ENCODE measurements at regions not wholly inside any gene's neighbourhood (a gene's known extent, or its start where the extent isn't known, plus 50 kb on each side); places are given as distances from the start of the nearest gene placed in this dataset.

DNA sequence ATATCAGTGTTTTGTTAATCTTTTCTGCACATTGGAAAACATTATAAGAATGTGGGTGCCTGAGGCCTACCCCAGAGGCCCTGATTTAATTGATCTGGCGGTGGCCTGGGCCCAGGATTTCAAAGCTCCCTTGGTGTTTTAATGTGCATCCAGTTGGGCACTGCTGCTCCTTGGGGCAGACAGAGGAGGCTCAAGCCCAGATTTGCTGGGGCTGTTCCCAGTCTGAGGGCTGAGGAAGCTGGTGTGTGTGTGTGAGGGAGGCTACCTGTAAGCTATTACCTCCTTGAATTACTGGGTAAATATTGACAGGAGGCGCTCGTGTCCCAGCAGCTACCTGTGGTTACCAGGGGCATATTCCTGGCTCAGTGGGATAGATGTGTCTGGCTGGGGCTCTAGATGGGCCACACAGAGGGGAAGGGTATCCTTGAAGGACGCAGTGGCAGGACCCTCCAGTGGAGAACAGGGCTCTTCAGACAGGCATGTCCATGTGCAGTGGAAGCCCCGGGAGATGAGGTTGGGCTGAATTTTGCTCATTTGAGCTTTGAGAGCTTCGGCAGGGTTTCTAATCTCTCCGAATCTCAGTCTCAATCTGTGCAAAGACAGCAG is 975.4 kb upstream of the ZNF722 start:
- DNase-seq: no peak
- no peak overlapping the region for H3K4me3 ChIP-seq
- H3K27me3 ChIP-seq: no peaks in the 10 kb centered on the region
- H3K9me3 ChIP-seq: peaks cover 0 to 8% of the 10 kb centered on the region in 2 donors
- no peaks in the 10 kb centered on the region for H3K36me3 ChIP-seq
- TF ChIP-seq POLR2AphosphoS5 (IDR thresholded peaks at IDR 0.05) (no peak), POLR2A (IDR thresholded peaks at IDR 0.05) (no peak), EP300 (IDR thresholded peaks at IDR 0.05; ENCODE audit: low read depth) (no peak)
- TF ChIP-seq, protein P1, sequence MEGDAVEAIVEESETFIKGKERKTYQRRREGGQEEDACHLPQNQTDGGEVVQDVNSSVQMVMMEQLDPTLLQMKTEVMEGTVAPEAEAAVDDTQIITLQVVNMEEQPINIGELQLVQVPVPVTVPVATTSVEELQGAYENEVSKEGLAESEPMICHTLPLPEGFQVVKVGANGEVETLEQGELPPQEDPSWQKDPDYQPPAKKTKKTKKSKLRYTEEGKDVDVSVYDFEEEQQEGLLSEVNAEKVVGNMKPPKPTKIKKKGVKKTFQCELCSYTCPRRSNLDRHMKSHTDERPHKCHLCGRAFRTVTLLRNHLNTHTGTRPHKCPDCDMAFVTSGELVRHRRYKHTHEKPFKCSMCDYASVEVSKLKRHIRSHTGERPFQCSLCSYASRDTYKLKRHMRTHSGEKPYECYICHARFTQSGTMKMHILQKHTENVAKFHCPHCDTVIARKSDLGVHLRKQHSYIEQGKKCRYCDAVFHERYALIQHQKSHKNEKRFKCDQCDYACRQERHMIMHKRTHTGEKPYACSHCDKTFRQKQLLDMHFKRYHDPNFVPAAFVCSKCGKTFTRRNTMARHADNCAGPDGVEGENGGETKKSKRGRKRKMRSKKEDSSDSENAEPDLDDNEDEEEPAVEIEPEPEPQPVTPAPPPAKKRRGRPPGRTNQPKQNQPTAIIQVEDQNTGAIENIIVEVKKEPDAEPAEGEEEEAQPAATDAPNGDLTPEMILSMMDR (IDR thresholded peaks at IDR 0.05): no peak
- H3K27ac ChIP-seq: no peak overlapping the region
- intact Hi-C loops (cut with DNase I; ENCODE audit: low total_unique reads): no loop called here
- 79% methylated on average over 7 of the region's 7 CpGs; no CpG with 5 or more reads in 1 of the 2 donors for WGBS, 2 donors (ENCODE audit: low coverage in 1 of 2)
- in situ Hi-C loops (cut with MboI; ENCODE audit: low pct_ligation_motif_present in 1 of 4, low pct_unique_long_range_greater_than_20kb in 1 of 4, low sequenced_read_pairs in 3 of 4): no loop called here
- H3K4me1 ChIP-seq: no peaks in the 10 kb centered on the region

GRCh38 chr7:63024446-63024845 is 974.2 kb upstream of the ZNF722 start:
- whole genome bisulfite sequencing, 2 donors (ENCODE audit: low coverage in 1 of 2): 63 to 68% methylated on average over 2 to 5 of the region's 5 CpGs

DNA sequence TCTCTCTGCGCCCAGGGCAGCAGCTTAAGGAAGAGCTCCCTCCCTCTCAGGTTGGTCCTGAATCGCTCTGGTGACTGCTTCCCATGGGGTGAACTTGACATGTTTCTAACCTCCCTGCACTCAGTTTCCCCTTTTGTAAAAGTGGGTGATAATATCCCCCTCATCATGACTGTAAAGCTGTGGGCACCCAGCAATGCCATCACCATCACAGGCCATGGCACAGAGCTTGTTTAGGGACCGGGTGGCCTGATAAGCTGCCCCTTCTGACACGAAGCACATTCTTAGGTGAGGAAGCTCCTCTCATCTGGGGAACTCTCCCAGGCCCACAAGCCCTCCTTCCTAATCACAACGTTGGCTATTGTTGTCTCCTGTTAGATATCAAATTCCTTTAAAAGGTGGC is 972.8 kb upstream of the ZNF722 start:
- 62 to 80% methylated on average over 1 to 5 of the region's 5 CpGs for WGBS, 2 donors (ENCODE audit: low coverage in 1 of 2)
- Histone ChIP-seq H3K27ac (no peak overlapping the region), H3K36me3 (no peaks in the 10 kb centered on the region), H3K9me3 (no peaks in the 10 kb centered on the region), H3K4me3 (no peak overlapping the region), H3K4me1 (no peaks in the 10 kb centered on the region), H3K27me3 (no peaks in the 10 kb centered on the region)
- TF ChIP-seq EP300 (IDR thresholded peaks at IDR 0.05; ENCODE audit: low read depth) (no peak), POLR2AphosphoS5 (IDR thresholded peaks at IDR 0.05) (no peak), POLR2A (IDR thresholded peaks at IDR 0.05) (no peak)
- TF ChIP-seq, protein P1 (IDR thresholded peaks at IDR 0.05): no peak
- no peak for DNase-seq
- intact Hi-C loops (cut with DNase I; ENCODE audit: low total_unique reads) (no loop called here), in situ Hi-C loops (cut with MboI; ENCODE audit: low pct_ligation_motif_present in 1 of 4, low pct_unique_long_range_greater_than_20kb in 1 of 4, low sequenced_read_pairs in 3 of 4) (no loop called here)

More at GRCh38 chr7:63024446-63024845, 974.2 kb upstream of the ZNF722 start:
- Histone ChIP-seq H3K27me3 (no peaks in the 10 kb centered on the region), H3K27ac (no peak overlapping the region), H3K9me3 (peaks cover 0 to 4% of the 10 kb centered on the region in 2 donors), H3K4me3 (no peak overlapping the region), H3K4me1 (no peaks in the 10 kb centered on the region), H3K36me3 (no peaks in the 10 kb centered on the region)
- intact Hi-C loops (cut with DNase I; ENCODE audit: low total_unique reads) (no loop called here), in situ Hi-C loops (cut with MboI; ENCODE audit: low pct_ligation_motif_present in 1 of 4, low pct_unique_long_range_greater_than_20kb in 1 of 4, low sequenced_read_pairs in 3 of 4) (no loop called here)
- TF ChIP-seq EP300 (IDR thresholded peaks at IDR 0.05; ENCODE audit: low read depth): no peak
- no peak for TF ChIP-seq POLR2A (IDR thresholded peaks at IDR 0.05)
- TF ChIP-seq, protein P1 (IDR thresholded peaks at IDR 0.05): no peak
- TF ChIP-seq POLR2AphosphoS5 (IDR thresholded peaks at IDR 0.05): no peak
- no peak for DNase-seq

GRCh38 chr7:63027075-63027474 is 971.6 kb upstream of the ZNF722 start:
- TF ChIP-seq POLR2A (IDR thresholded peaks at IDR 0.05): no peak
- TF ChIP-seq, protein P1 (IDR thresholded peaks at IDR 0.05): no peak
- TF ChIP-seq EP300 (IDR thresholded peaks at IDR 0.05; ENCODE audit: low read depth): no peak
- no peak for TF ChIP-seq POLR2AphosphoS5 (IDR thresholded peaks at IDR 0.05)
- intact Hi-C loops (cut with DNase I; ENCODE audit: low total_unique reads) (no loop called here), in situ Hi-C loops (cut with MboI; ENCODE audit: low pct_ligation_motif_present in 1 of 4, low pct_unique_long_range_greater_than_20kb in 1 of 4, low sequenced_read_pairs in 3 of 4) (no loop called here)
- Histone ChIP-seq H3K4me1 (no peaks in the 10 kb centered on the region), H3K9me3 (no peaks in the 10 kb centered on the region), H3K27me3 (no peaks in the 10 kb centered on the region), H3K36me3 (no peaks in the 10 kb centered on the region), H3K4me3 (no peak overlapping the region), H3K27ac (no peak overlapping the region)
- DNase-seq: no peak
- 60 to 80% methylated on average over 4 to 5 of the region's 5 CpGs for WGBS, 2 donors (ENCODE audit: low coverage in 1 of 2)
